Activated CD4-positive, alpha-beta T cell treated with anti-CD3 and anti-CD28 coated beads, Interleukin-2, Interleukin-4, amounts not matched to agents 100 ng/mL and 50 ng/mL, durations not matched to agents 16 hours and 8 hours (primary cell): ENCODE measurements at regions not wholly inside any gene's neighbourhood (a gene's known extent, or its start where the extent isn't known, plus 50 kb on each side); places are given as distances from the start of the nearest gene placed in this dataset.
"Not testable (repeated sequence)": the region's sequence is repeated elsewhere in the genome, so short reads cannot be mapped to it uniquely, and the experiment has no call there.

Source experiments
- DNase-seq: peaks from one replicate; pipeline ENCODE4 v3.0.0-alpha.2; 2020; ENCODE audit warnings: low spot score

GRCh38 chr11:41519696-41520095 is 60.2 kb upstream of the LRRC4C start:
- no peak for DNase-seq

GRCh38 chr11:41522391-41522790 is 62.9 kb upstream of the LRRC4C start:
- DNase-seq, result no peak

- DNase-seq, result no peak
These were observed 63.6 kb upstream of the LRRC4C start for GRCh38 chr11:41522899-41523672.

- no peak for DNase-seq
These were observed 68.1 kb upstream of the LRRC4C start for GRCh38 chr11:41527530-41527929.

- DNase-seq, result no peak
These were observed 73.0 kb upstream of the LRRC4C start for GRCh38 chr11:41532413-41532812.

GRCh38 chr11:41533761-41534160 is 74.3 kb upstream of the LRRC4C start:
- no peak for DNase-seq

GRCh38 chr11:41534391-41534790 is 74.9 kb upstream of the LRRC4C start:
- DNase-seq, result no peak

GRCh38 chr11:41534861-41535260 is 75.4 kb upstream of the LRRC4C start:
- DNase-seq, result no peak

GRCh38 chr11:41536021-41536568 is 76.6 kb upstream of the LRRC4C start:
- DNase-seq, result no peak

GRCh38 chr11:41544902-41545301 is 85.5 kb upstream of the LRRC4C start:
- not testable (repeated sequence) for DNase-seq

GRCh38 chr11:41578421-41579051 is 119.1 kb upstream of the LRRC4C start:
- DNase-seq, result no peak

GRCh38 chr11:41579546-41579945 is 120.1 kb upstream of the LRRC4C start:
- no peak for DNase-seq

GRCh38 chr11:41609511-41609910 is 150.1 kb upstream of the LRRC4C start:
- no peak for DNase-seq

GRCh38 chr11:41612415-41612814 is 153.0 kb upstream of the LRRC4C start:
- DNase-seq, result no peak

- DNase-seq, result no peak
These were observed 153.9 kb upstream of the LRRC4C start for GRCh38 chr11:41613326-41613725.

- no peak for DNase-seq
These were observed 163.4 kb upstream of the LRRC4C start for GRCh38 chr11:41622707-41623359.

GRCh38 chr11:41659985-41660384 is 200.5 kb upstream of the LRRC4C start:
- no peak for DNase-seq

GRCh38 chr11:41660585-41660984 is 201.1 kb upstream of the LRRC4C start:
- DNase-seq, result no peak

- no peak for DNase-seq
These were observed 206.2 kb upstream of the LRRC4C start for GRCh38 chr11:41665441-41666360.

- DNase-seq, result no peak
These were observed 207.7 kb upstream of the LRRC4C start for GRCh38 chr11:41666951-41667653.

- no peak for DNase-seq
These were observed 215.8 kb upstream of the LRRC4C start for GRCh38 chr11:41675205-41675604.
